ENCODE measurements at regions not wholly inside any gene's neighbourhood (a gene's known extent, or its start where the extent isn't known, plus 50 kb on each side); places are given as distances from the start of the nearest gene placed in this dataset.

- TF ChIP-seq POLR2A (IDR thresholded peaks at IDR 0.05; ENCODE audit: low read depth, low read length) (no peak), POLR2AphosphoS5 (IDR thresholded peaks at IDR 0.05; ENCODE audit: insufficient read depth, low read depth, low read length) (no peak), MYC (IDR thresholded peaks at IDR 0.05; ENCODE audit: low read depth, low read length) (no peak), JUN (IDR thresholded peaks at IDR 0.05; ENCODE audit: borderline replicate concordance, insufficient read depth, insufficient read length, low read depth) (no peak), EZH2 (IDR thresholded peaks at IDR 0.05; ENCODE audit: borderline replicate concordance, low read depth, low read length, severe bottlenecking) (no peak)
- TF ChIP-seq, protein P1, sequence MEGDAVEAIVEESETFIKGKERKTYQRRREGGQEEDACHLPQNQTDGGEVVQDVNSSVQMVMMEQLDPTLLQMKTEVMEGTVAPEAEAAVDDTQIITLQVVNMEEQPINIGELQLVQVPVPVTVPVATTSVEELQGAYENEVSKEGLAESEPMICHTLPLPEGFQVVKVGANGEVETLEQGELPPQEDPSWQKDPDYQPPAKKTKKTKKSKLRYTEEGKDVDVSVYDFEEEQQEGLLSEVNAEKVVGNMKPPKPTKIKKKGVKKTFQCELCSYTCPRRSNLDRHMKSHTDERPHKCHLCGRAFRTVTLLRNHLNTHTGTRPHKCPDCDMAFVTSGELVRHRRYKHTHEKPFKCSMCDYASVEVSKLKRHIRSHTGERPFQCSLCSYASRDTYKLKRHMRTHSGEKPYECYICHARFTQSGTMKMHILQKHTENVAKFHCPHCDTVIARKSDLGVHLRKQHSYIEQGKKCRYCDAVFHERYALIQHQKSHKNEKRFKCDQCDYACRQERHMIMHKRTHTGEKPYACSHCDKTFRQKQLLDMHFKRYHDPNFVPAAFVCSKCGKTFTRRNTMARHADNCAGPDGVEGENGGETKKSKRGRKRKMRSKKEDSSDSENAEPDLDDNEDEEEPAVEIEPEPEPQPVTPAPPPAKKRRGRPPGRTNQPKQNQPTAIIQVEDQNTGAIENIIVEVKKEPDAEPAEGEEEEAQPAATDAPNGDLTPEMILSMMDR (IDR thresholded peaks at IDR 0.05; ENCODE audit: extremely low read depth in 1 of 2, insufficient read depth in 1 of 2, low read depth in 1 of 2, low read length in 2 of 2): no peak
Measured at GRCh38 chr2:194464964-194465638, 1191.9 kb upstream of the SLC39A10 start.

All from endothelial cell of umbilical vein (primary cell).